Left ventricle myocardium superior (tissue), 1 donor: ENCODE measurements at regions not wholly inside any gene's neighbourhood (a gene's known extent, or its start where the extent isn't known, plus 50 kb on each side); places are given as distances from the start of the nearest gene placed in this dataset.

ENCODE experiments used
- ATAC-seq: fragments of 200-7000 bp; cut with Tn5 transposase; one replicate; pipeline ENCODE4 v1.9.1; 2020; ENCODE audit warnings: mild to moderate bottlenecking, moderate library complexity
- DNase-seq: peaks from one replicate; pipeline ENCODE4 v3.0.0-alpha.2; 2020
- intact Hi-C: fragments of 100-400 bp; cut with micrococcal nuclease; formaldehyde crosslinking; loops from one replicate; pipeline ENCODE4 v1.11.0; 2022
- donor health status: DM: no; HTN: yes; CAD: no; lungs with severe emphysema.

GRCh38 chr5:66299463-66299862, 155.4 kb downstream of the SREK1 start:
- ATAC-seq (no peak), DNase-seq (no peak)
- intact Hi-C loops, result no loop called here

GRCh38 chr5:66302344-66302743, 158.2 kb downstream of the SREK1 start:
- intact Hi-C loops, result no loop called here

GRCh38 chr5:66306105-66306843, 162.2 kb downstream of the SREK1 start:
- peak; percentile 84 for ATAC-seq
- intact Hi-C loops, result loop anchor here (5.0 kb wide), 2 partner anchors 451 to 466 kb away; no protein-coding TSS in a partner anchor
- no peak for DNase-seq

More at GRCh38 chr5:66302344-66302743, 158.2 kb downstream of the SREK1 start:
- DNase-seq (no peak), ATAC-seq (no peak)

- intact Hi-C loops, result loop anchor here (5.0 kb wide), 2 partner anchors 450 to 465 kb away; no protein-coding TSS in a partner anchor
- ATAC-seq (peak; percentile 86), DNase-seq (no peak)
Observed at GRCh38 chr5:66306844-66307315, 162.8 kb downstream of the SREK1 start.

- DNase-seq (no peak), ATAC-seq (peak; percentile 89)
- intact Hi-C loops, result loop anchor here (5.0 kb wide), 2 partner anchors 450 to 465 kb away; no protein-coding TSS in a partner anchor
Observed at GRCh38 chr5:66307647-66308241, 163.6 kb downstream of the SREK1 start.

GRCh38 chr5:66312266-66312665, 168.2 kb downstream of the SREK1 start:
- ATAC-seq (no peak), DNase-seq (no peak)
- intact Hi-C loops, result no loop called here

- no peak for DNase-seq
- intact Hi-C loops, result no loop called here
- ATAC-seq, result no peak
Observed at GRCh38 chr5:66315784-66316183, 171.7 kb downstream of the SREK1 start.

- ATAC-seq, result no peak
- intact Hi-C loops, result loop anchor here (10.0 kb wide), 1 partner anchor 112 kb away; no protein-coding TSS in a partner anchor
- no peak for DNase-seq
Observed at GRCh38 chr5:66322786-66323528, 178.9 kb downstream of the SREK1 start.

GRCh38 chr5:66323529-66323895, 179.4 kb downstream of the SREK1 start:
- ATAC-seq (no peak), DNase-seq (no peak)
- intact Hi-C loops, result loop anchor here (10.0 kb wide), 1 partner anchor 111 kb away; no protein-coding TSS in a partner anchor

GRCh38 chr5:66324357-66324756, 180.3 kb downstream of the SREK1 start:
- ATAC-seq (peak; percentile 84), DNase-seq (peak; percentile 77)
- intact Hi-C loops, result loop anchor here (10.0 kb wide), 1 partner anchor 110 kb away; no protein-coding TSS in a partner anchor

- peak; percentile 82 for ATAC-seq
- DNase-seq, result no peak
- intact Hi-C loops, result loop anchor here (10.0 kb wide), 1 partner anchor 109 kb away; no protein-coding TSS in a partner anchor
Observed at GRCh38 chr5:66326276-66326675, 182.2 kb downstream of the SREK1 start.

- intact Hi-C loops, result loop anchor here (10.0 kb wide), 1 partner anchor 108 kb away; no protein-coding TSS in a partner anchor
- ATAC-seq, result peak; percentile 42
- DNase-seq, result no peak
Observed at GRCh38 chr5:66327008-66327407, 182.9 kb downstream of the SREK1 start.

GRCh38 chr5:66329078-66329477, 185.0 kb downstream of the SREK1 start:
- intact Hi-C loops, result loop anchor here (10.0 kb wide), 1 partner anchor 106 kb away; no protein-coding TSS in a partner anchor
- ATAC-seq, result no peak

GRCh38 chr5:66333192-66333591, 189.1 kb downstream of the SREK1 start:
- ATAC-seq (peak; percentile 85), DNase-seq (peak; percentile 53)
- intact Hi-C loops, result no loop called here

More at GRCh38 chr5:66329078-66329477, 185.0 kb downstream of the SREK1 start:
- DNase-seq, result no peak

- ATAC-seq, result no peak
- intact Hi-C loops, result no loop called here
- no peak for DNase-seq
Observed at GRCh38 chr5:66337626-66338226, 193.6 kb downstream of the SREK1 start.

GRCh38 chr5:66338828-66339227, 194.7 kb downstream of the SREK1 start:
- DNase-seq, result no peak
- no peak for ATAC-seq
- intact Hi-C loops, result no loop called here

GRCh38 chr5:66339896-66340295, 195.8 kb downstream of the SREK1 start:
- no peak for ATAC-seq
- intact Hi-C loops, result no loop called here
- DNase-seq, result no peak

GRCh38 chr5:66340786-66341185, 196.7 kb downstream of the SREK1 start:
- DNase-seq (no peak), ATAC-seq (no peak)
- intact Hi-C loops, result no loop called here

GRCh38 chr5:66342341-66342880, 198.3 kb downstream of the SREK1 start:
- ATAC-seq (no peak), DNase-seq (no peak)
- intact Hi-C loops, result no loop called here
